Colonic mucosa (tissue), 4 donors: ENCODE measurements at regions not wholly inside any gene's neighbourhood (a gene's known extent, or its start where the extent isn't known, plus 50 kb on each side); places are given as distances from the start of the nearest gene placed in this dataset.

Source experiments
- DNase-seq: peaks from one replicate; pipeline ENCODE4 v3.0.0-alpha.2; 2020
- H3K27ac ChIP-seq: fragments of 200-600 bp; one replicate; pipeline ENCODE4 v1.8.0; 2021
- H3K27me3 ChIP-seq: fragments of 200-600 bp; one replicate; pipeline ENCODE4 v1.8.0; 2021
- H3K36me3 ChIP-seq: fragments of 200-600 bp; one replicate; pipeline ENCODE4 v1.8.0; 2021
- H3K4me1 ChIP-seq: fragments of 200-600 bp; one replicate; pipeline ENCODE4 v1.8.0; 2021; ENCODE audit warnings: mild to moderate bottlenecking
- H3K4me3 ChIP-seq: fragments of 200-600 bp; one replicate; pipeline ENCODE4 v1.8.0; 2021
- H3K9ac ChIP-seq, 2 donors: one replicate each; pipeline ENCODE4 v1.7.0; 2013; ENCODE audit warnings: control low read depth in 2 of 2, low read depth in 2 of 2, low read length in 2 of 2
- H3K9me3 ChIP-seq: fragments of 200-600 bp; one replicate; pipeline ENCODE4 v1.8.0; 2021
- intact Hi-C: fragments of 100-400 bp; cut with DNase I; formaldehyde crosslinking; loops from one replicate; pipeline ENCODE4 v1.14.1; 2022
- TF ChIP-seq, protein P1 (sequence below): fragments of 200-600 bp; IDR thresholded peaks from one replicate; pipeline ENCODE4 v1.8.0; 2022; ENCODE audit warnings: antibody characterized with exemption, mild to moderate bottlenecking
- donor health status: healthy.
- donor health status: DM: no; HTN: no; CAD: no.
- donor health status: DM: no; HTN: no; CAD: no.

DNA sequence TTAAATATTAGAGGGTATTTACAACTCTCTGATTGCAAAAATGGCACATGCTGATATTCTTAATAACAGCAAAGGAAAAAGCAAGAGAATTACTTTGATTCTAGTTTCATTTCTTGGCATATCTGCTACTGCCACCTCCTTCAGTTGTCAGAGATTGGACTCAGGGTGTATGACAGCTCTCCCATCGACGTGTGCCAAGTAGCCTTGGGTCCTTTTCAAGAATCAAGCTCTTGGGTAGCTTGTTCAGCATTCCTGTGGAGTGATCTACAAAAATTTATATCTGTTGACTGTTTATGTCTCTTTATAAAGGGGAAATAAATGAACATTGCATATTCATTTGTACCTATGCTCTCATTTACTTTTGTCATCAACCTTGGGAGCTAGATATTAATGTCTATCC lies 315.6 kb downstream of the PRR16 start:
- Histone ChIP-seq H3K4me1 (no peaks in the 10 kb centered on the region), H3K9me3 (no peaks in the 10 kb centered on the region), H3K27ac (no peak overlapping the region), H3K9ac (no peak overlapping the region), H3K4me3 (no peak overlapping the region), H3K36me3 (no peaks in the 10 kb centered on the region), H3K27me3 (no peaks in the 10 kb centered on the region)
- DNase-seq, result no peak
- intact Hi-C loops, result no loop called here
- TF ChIP-seq, protein P1, sequence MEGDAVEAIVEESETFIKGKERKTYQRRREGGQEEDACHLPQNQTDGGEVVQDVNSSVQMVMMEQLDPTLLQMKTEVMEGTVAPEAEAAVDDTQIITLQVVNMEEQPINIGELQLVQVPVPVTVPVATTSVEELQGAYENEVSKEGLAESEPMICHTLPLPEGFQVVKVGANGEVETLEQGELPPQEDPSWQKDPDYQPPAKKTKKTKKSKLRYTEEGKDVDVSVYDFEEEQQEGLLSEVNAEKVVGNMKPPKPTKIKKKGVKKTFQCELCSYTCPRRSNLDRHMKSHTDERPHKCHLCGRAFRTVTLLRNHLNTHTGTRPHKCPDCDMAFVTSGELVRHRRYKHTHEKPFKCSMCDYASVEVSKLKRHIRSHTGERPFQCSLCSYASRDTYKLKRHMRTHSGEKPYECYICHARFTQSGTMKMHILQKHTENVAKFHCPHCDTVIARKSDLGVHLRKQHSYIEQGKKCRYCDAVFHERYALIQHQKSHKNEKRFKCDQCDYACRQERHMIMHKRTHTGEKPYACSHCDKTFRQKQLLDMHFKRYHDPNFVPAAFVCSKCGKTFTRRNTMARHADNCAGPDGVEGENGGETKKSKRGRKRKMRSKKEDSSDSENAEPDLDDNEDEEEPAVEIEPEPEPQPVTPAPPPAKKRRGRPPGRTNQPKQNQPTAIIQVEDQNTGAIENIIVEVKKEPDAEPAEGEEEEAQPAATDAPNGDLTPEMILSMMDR, result no peak

DNA sequence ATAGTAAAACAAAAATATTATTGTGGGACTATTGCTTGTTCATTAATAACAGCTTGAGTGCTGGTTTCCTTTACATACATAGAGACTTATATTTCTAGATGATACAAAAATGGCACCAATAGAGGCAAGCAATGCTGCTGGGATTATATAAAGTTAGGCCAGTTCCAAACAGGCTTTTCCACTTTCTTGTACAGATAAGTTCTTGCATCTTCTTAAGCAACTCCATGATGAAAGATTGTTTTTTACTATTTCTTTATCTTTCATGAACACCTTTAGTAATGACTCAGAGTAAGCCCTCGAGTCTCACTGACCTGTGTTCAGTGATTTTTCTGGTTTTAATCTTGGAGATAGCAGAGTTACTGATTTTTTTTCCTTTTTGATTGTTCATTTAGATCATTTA lies 324.4 kb downstream of the PRR16 start:
- intact Hi-C loops, result no loop called here
- Histone ChIP-seq H3K27me3 (no peaks in the 10 kb centered on the region), H3K9ac (no peak overlapping the region), H3K4me1 (no peaks in the 10 kb centered on the region), H3K27ac (no peak overlapping the region), H3K9me3 (no peaks in the 10 kb centered on the region), H3K36me3 (no peaks in the 10 kb centered on the region), H3K4me3 (no peak overlapping the region)
- no peak for DNase-seq
- TF ChIP-seq, protein P1, result no peak

DNA sequence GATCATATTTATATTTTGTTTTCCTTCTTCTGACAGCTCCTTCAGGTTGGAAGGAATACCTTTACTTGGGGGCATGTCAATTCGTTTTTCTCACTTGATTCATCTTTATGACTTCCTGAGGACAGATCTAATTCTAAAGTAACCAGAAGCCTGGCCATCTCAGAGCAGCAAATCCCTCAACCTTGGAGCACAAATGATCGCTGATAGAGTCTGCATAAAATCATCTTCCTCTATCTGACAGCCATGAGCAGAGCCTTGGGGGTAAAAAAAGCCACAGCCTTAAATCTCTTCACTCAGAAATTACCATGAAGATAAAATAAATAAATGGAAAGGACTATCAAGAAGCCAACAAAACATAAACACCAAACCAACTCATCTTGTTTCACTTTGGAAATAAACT lies 325.8 kb downstream of the PRR16 start:
- no peak overlapping the region for H3K9ac ChIP-seq
- H3K27ac ChIP-seq, result no peak overlapping the region
- H3K4me1 ChIP-seq, result no peaks in the 10 kb centered on the region
- H3K9me3 ChIP-seq, result no peaks in the 10 kb centered on the region
- no peaks in the 10 kb centered on the region for H3K36me3 ChIP-seq
- TF ChIP-seq, protein P1, result no peak
- no peak overlapping the region for H3K4me3 ChIP-seq
- intact Hi-C loops, result no loop called here
- DNase-seq, result no peak
- H3K27me3 ChIP-seq, result no peaks in the 10 kb centered on the region

DNA sequence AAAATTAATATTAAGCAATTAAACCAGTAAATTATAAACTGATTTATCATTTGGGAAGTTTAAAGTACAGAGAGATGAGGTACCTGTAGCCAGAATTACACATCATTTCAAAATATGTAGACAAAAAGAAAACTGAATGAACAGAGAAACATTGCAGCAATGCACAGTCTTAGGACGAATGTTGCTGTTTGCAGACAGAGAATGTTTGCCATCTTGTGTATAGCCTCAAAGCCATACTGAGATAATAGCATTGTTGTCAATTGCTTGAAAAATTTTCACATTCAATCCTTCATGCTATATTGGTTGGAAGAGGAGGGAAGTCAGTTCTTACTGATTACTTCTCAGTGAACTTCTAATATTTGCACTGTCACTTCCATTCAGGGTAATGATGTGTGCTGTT lies 326.2 kb downstream of the PRR16 start:
- Histone ChIP-seq H3K9me3 (no peaks in the 10 kb centered on the region), H3K4me3 (no peak overlapping the region), H3K27me3 (no peaks in the 10 kb centered on the region), H3K9ac (no peak overlapping the region), H3K4me1 (no peaks in the 10 kb centered on the region), H3K27ac (no peak overlapping the region), H3K36me3 (no peaks in the 10 kb centered on the region)
- TF ChIP-seq, protein P1, result no peak
- DNase-seq, result no peak
- intact Hi-C loops, result no loop called here

DNA sequence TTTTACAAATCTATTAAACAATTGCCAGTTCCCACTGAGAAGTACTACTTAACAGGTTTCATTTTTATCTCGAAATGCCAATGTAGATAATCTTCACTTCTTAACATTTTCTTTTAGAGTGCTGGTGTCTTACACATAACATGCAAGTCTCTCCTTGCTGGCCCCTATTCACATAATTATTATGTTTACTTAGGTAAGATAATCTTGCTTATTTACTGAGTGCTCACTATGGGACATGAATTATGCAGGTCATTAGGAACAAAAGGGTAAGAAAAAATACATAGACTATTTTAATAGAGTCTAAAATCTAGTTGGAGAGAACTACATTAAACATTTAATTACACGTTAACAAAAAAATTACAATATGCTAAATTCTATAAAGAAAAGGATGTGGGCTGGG lies 328.4 kb downstream of the PRR16 start:
- intact Hi-C loops, result no loop called here
- Histone ChIP-seq H3K4me1 (no peaks in the 10 kb centered on the region), H3K36me3 (no peaks in the 10 kb centered on the region), H3K4me3 (no peak overlapping the region), H3K27ac (no peak overlapping the region), H3K27me3 (no peaks in the 10 kb centered on the region), H3K9me3 (no peaks in the 10 kb centered on the region), H3K9ac (no peak overlapping the region)
- no peak for DNase-seq
- TF ChIP-seq, protein P1, result no peak

DNA sequence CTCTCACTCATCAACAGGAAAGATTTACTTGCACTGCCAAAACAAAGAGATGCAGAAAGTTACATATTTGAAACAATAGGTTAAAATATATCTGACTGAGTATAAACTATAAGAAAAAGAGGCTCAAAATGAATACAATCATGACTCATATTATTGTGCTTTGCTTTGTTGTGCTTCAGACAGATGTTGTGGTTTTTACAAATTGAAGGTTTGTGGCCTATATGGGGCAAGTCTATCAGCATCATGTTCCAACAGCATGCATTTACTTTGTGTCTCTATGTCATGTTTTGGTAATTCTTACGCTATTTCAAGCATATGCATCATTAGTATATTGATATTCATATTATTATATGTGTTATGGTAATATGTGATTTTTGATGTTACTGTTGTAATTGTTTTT lies 330.0 kb downstream of the PRR16 start:
- H3K36me3 ChIP-seq, result no peaks in the 10 kb centered on the region
- H3K4me3 ChIP-seq, result no peak overlapping the region
- TF ChIP-seq, protein P1, result no peak
- H3K4me1 ChIP-seq, result no peaks in the 10 kb centered on the region
- H3K9me3 ChIP-seq, result no peaks in the 10 kb centered on the region
- H3K27ac ChIP-seq, result no peak overlapping the region
- no peaks in the 10 kb centered on the region for H3K27me3 ChIP-seq
- no peak overlapping the region for H3K9ac ChIP-seq
- intact Hi-C loops, result no loop called here
- DNase-seq, result no peak
